Left cardiac atrium (tissue), 4 donors: ENCODE measurements at regions not wholly inside any gene's neighbourhood (a gene's known extent, or its start where the extent isn't known, plus 50 kb on each side); places are given as distances from the start of the nearest gene placed in this dataset.

ENCODE experiments used
- ATAC-seq, 2 donors: fragments of 200-7000 bp; cut with Tn5 transposase; one replicate each; pipeline ENCODE4 v1.9.1; 2020; ENCODE audit warnings: mild to moderate bottlenecking in 2 of 2, moderate library complexity in 2 of 2
- DNase-seq: peaks from one replicate; pipeline ENCODE4 v3.0.0-alpha.2; 2020
- intact Hi-C, 2 donors: fragments of 100-400 bp; cut with DNase I; formaldehyde crosslinking; loops; one replicate each; pipeline versions ENCODE4 v1.14.1 to v1.15.1; 2022 to 2023
- donor health status: DM: no; HTN: yes; CAD: no.
- donor health status: DM: no; HTN: yes; CAD: no; lungs with severe emphysema.
- donor health status: DM: yes; HTN: yes; CAD: no.
- donor health status: Dilated cardiomyopathy.

GRCh38 chr10:120336306-120336910 lies 120.6 kb upstream of the PLPP4 start:
- ATAC-seq, result no peak
- intact Hi-C loops, result loop anchor here in 1 of 2 donors (10.0 kb wide), 1 partner anchor 582 kb away; no protein-coding TSS in a partner anchor
- no peak for DNase-seq

DNA sequence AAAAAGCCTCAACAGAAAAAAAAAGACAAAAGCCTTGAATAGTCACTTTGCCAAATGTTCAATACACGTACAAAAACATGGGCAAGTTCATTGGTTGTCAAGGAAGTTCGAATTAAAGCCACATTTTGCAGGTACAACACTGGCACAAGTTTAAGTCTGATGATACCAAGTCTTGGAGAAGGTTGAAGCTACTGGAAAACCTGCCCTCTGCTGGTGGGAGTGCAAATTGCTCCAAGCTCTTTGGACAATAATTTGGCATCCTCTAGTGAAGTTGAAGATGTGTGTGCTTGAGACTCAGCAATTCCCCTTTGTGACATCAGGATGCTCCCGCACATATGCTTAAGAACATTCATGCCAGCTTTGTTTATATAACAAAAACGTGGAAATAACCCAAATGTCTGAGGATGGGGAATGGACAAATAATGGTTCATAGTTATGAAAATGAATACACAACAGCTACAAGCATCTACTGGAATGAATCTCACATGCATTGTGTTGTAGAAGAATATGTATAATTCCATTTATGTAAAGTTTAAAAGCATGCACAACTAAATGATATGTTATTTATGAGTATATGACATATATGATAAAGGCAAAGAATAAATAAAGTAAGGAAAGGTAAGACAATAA lies 120.0 kb upstream of the PLPP4 start:
- intact Hi-C loops, result loop anchor here in 1 of 2 donors (10.0 kb wide), 1 partner anchor 582 kb away; no protein-coding TSS in a partner anchor
- DNase-seq (no peak), ATAC-seq (no peak)

DNA sequence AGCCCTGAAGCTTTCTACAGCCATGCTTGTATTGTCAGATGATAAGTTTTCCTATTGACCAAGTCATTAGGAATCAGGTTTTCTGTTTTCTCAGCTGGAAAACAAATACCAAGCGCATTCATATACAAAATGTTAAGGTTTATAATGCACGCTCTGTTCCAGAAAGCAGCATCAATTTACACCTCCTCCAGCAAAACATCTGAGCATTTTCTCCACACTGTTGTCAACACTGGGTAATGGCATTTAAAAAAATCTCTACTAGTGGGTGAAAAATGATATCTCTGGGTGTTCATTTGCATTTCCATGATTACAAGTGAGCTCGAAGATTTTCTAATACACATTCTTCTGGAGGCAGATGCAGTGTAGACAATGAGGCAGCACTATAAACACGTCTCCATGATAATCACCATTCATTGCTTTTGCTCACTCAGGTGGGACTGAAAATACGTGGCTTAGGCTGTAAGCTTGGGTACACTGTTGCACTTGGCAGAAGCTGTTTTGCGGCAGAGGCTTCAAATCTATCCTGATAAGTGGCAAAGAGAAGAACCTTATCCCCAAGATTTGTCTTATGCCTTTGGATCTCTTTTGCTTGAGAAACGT lies 114.8 kb upstream of the PLPP4 start:
- intact Hi-C loops, result no loop called here
- no peak for DNase-seq
- ATAC-seq, result no peak

DNA sequence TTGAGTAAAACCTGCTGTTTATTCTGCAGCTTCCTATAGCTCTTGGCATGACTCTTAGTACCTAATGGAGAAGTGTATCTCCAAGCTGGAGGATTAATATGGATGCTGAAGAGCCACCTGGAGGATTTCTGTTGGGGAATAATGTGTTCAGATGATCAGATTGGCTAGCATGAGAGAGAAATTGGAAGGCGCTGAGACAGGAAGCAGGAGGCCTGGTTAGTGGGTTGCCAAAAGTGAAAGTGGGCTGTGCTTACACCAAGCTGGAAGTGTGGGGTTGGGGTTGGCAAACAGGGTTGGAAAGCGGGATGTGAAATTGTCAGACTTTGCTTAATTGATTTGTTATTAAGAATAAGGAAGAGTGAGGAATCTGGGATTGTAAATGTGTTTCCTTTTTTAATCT lies 111.8 kb upstream of the PLPP4 start:
- ATAC-seq (no peak), DNase-seq (no peak)
- intact Hi-C loops, result no loop called here

- ATAC-seq, result no peak
- intact Hi-C loops, result no loop called here
- DNase-seq, result no peak
Observed at GRCh38 chr10:120347644-120348043, 109.4 kb upstream of the PLPP4 start.

DNA sequence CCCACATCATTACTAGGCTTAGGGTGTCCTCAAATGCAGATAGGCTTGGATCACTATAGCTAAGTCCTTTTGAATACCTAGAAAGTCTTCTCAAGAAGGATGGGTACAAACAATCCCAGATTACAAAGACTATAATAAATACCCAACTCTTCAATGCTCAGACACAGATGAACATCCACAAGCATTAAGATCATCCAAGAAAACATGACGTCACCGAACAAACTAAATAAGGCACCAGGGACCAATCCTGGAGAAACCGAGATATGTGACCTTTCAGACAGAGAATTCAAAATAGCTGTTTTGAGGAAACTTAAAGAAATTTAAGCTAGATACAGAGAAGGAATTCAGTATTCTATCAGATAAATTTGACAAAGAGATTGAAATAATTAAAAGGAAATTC lies 108.0 kb upstream of the PLPP4 start:
- ATAC-seq (no peak), DNase-seq (no peak)
- intact Hi-C loops, result no loop called here

DNA sequence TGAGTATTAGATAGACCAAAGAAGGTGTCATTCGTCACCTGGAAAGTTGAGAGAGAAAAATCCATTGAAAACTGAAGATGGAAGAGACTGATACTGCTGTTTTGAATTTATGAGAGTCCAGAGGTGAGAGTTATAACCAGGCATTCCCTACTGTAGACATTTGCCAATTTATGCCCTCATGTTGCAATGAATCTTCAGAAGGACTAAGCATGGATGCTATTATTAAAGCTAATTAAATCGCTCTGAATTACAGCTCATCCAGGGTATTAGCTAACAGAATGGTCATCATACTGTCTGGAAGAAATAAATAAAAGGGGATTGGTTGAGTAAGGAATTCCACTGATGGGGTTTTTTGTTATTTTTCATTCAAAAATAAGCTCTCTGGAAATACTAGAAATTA lies 101.6 kb upstream of the PLPP4 start:
- DNase-seq, result no peak
- intact Hi-C loops, result no loop called here
- no peak for ATAC-seq

DNA sequence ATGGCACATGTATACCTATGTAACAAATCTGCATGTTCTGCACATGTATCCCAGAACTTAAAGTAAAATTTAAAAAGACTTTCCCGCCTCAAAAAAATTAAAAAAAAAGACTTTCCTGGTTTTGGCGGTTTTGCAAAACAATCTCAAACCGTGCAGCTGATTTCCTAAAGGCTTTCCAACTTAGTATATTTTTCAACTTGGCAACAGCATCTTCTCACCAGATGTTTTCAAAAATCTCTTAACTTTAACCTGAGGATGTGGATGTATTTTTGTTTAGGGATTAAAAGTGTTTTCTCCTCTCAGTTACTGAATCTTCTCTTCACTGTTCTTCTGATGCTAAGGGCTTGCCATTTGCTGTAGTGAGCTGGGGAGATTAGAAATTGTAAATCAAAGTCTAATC lies 96.5 kb upstream of the PLPP4 start:
- intact Hi-C loops, result no loop called here
- ATAC-seq (no peak), DNase-seq (no peak)

DNA sequence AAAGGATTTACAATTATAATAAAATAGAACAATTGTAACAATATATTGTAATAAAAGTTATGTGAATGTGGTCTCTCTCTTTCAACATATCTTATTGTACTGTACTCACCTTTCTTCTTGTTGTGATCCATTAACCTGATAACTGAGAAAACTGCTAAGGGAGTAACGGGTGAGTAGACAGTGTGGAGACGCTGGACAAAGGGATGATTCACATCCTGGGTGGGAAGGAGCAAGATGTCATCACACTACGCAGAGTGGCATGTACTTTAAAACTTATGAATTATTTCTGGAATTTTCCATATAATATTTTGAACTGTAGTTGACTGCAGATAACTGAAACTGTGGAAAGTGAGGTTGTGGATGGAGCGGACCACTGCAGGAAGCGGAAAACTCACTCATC lies 91.2 kb upstream of the PLPP4 start:
- DNase-seq (no peak), ATAC-seq (no peak)
- intact Hi-C loops, result no loop called here

DNA sequence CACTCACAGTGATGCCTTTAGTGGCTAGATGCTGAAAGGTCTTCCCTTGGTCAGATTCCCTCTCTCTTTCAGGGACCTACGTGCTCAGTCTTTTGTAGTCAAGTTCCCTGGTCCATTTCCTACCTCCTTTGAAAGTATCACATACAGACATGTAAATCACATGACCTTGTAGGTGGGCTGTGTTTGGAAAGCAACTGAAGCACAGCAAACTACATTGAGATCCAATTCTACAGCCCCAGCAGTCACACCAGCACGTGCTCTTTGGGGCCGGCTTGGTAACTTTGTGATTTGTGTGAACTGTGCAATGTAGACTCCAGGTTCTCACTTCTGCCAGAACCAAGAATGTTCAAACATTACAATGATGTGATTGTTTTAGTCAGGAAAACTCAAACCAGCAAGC lies 89.7 kb upstream of the PLPP4 start:
- no peak for DNase-seq
- no peak for ATAC-seq
- intact Hi-C loops, result no loop called here

- ATAC-seq, result no peak
- intact Hi-C loops, result no loop called here
Observed at GRCh38 chr10:120368338-120368737, 88.7 kb upstream of the PLPP4 start.

GRCh38 chr10:120368927-120369326 lies 88.1 kb upstream of the PLPP4 start:
- no peak for DNase-seq
- intact Hi-C loops, result no loop called here
- ATAC-seq, result no peak

More at GRCh38 chr10:120368338-120368737, 88.7 kb upstream of the PLPP4 start:
- no peak for DNase-seq

DNA sequence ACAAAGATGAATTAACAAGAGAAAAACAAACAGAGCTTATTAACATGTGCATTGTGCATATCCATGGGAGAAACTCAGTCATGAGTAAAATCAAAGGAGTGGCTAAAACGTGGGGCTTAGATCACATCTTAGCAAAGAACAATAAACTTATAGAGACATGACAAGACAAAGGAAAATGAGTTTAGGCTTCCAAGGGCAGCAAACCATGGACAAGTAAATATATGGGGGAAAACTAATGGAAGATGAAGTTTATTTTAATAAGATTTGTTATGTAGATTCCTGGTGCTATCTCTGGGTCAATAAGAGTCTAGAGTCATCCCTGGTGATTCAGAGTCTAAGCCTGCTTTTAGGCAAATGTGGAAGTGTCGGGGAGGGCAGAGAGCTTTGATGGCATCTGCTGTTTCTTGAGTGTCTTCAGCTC lies 87.2 kb upstream of the PLPP4 start:
- intact Hi-C loops, result no loop called here
- DNase-seq (no peak), ATAC-seq (no peak)

DNA sequence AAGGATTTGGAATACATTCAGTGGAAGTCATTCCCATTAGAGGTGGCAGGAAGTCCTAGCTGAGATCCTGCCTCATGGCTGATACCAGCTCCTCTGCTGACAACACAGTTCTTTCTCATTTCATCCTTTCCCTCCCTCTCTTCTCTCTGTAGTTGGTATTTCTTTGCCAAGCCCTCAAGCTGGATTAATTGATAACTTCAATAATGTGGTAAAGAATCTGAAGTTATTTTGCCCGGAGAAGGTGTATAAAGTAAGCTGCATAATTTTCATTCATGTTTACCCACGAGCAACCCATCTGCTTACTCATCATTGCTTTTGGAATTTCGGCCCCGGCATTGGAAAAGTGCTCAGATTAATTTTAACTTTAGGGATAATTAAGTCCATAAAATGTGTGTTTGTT lies 85.2 kb upstream of the PLPP4 start:
- DNase-seq (no peak), ATAC-seq (no peak)
- intact Hi-C loops, result no loop called here

DNA sequence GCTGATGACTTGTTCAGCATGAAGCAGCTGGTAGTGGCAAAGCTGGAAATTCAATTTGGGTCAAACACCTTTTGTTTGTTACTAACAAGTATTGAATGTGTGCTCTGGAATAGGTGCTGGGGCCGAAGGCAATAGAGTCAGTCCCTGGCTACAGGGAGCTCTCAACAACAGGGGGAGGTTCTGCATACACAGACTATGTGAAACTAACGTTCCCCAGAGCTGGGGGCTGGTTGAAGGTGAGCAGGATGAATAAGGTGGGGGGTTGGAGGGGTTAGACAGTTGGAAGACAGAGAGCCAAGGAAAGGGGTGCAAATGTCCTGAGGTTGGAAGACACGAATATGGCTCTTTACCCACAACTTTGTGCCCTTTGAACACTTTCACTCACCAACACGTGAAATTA lies 84.1 kb upstream of the PLPP4 start:
- intact Hi-C loops, result no loop called here
- no peak for DNase-seq
- ATAC-seq, result no peak

GRCh38 chr10:120375666-120376065 lies 81.4 kb upstream of the PLPP4 start:
- no peak for DNase-seq
- ATAC-seq, result no peak
- intact Hi-C loops, result no loop called here

GRCh38 chr10:120381931-120382330 lies 75.1 kb upstream of the PLPP4 start:
- intact Hi-C loops, result no loop called here
- no peak for DNase-seq

DNA sequence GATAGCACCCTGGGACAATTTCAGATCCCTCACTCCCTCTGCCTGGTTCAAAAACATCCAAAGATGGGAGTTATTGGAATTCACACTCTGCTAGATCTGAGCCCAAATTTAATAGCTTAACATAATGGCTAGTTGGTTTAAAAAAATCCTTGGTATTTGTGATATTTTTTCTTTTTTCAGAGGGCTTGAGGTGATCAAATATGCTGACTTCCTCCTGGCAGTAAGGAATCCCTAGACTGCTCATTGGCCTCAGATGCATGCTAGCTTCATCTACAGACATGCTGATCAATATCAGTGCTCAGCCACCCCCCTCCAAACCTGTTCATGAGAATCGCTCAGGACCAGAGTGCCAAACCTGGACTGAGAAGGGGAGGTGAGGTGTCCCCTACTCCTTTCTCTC lies 74.7 kb upstream of the PLPP4 start:
- DNase-seq (no peak), ATAC-seq (no peak)
- intact Hi-C loops, result no loop called here

More at GRCh38 chr10:120381931-120382330, 75.1 kb upstream of the PLPP4 start:
- ATAC-seq, result no peak

- intact Hi-C loops, result no loop called here
- DNase-seq (no peak), ATAC-seq (no peak)
Observed at GRCh38 chr10:120385992-120386391, 71.0 kb upstream of the PLPP4 start.

GRCh38 chr10:120386896-120387295 lies 70.1 kb upstream of the PLPP4 start:
- intact Hi-C loops, result no loop called here
- ATAC-seq (no peak), DNase-seq (no peak)

DNA sequence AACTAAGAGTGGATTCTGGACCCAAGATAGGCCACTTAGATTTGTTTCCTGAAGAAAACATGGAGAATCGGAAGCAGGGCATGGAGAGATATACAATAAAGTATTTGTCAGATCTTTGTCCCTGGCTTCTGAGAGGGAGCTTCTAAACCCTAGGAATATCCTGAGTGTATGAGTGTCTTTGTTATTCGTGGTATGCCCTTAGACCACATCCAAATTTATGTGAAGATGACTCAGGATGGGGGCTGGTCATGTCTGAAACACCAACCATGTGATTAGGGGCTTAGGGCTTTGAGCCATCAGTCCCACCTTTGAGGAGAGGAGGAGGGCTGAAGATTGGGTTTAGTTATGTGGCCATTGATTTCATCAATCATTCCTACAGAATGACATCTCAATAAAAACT lies 69.7 kb upstream of the PLPP4 start:
- no peak for ATAC-seq

More for the DNA sequence above, 69.7 kb upstream of the PLPP4 start:
- intact Hi-C loops, result no loop called here
- no peak for DNase-seq
